ENCODE measurements at regions not wholly inside any gene's neighbourhood (a gene's known extent, or its start where the extent isn't known, plus 50 kb on each side); places are given as distances from the start of the nearest gene placed in this dataset.
A peak's percentile ranks its signal among the peaks of the same experiment; 100 is the strongest.

DNA sequence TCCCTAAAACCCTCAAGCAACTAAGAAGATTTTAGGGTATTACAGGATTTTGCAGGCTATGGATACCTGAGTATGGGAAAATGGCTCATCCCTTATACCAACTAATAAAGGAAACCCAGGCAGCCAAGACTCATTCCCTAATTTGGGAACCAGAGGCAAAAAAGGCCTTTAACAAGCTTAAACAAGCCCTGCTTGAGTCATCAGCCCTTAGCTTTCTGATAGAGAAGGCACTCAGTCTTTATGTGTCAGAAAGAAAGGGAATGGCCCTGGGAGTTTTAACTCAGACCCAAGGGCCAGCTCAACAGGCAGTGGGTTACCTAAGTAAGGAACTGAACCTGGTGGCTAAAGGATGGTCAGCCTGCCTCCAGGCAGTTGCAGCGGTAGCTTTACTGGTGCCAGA is 96.9 kb upstream of the RMP24 start:
- Histone ChIP-seq H3K4me1 (ENCODE audit: low read depth) (peaks cover 4% of the 10 kb centered on the region), H3K36me3 (no peaks in the 10 kb centered on the region), H3K4me3 (no peak overlapping the region), H3K9me3 (ENCODE audit: low read depth) (no peaks in the 10 kb centered on the region), H3K27me3 (no peaks in the 10 kb centered on the region), H3K27ac (no peak overlapping the region)
- no peak for DNase-seq (ENCODE audit: low read depth in 1 of 2, low spot score in 1 of 2)
- TF ChIP-seq CTCF (IDR thresholded peaks at IDR 0.05; ENCODE audit: low read depth, low read length) = no peak

GRCh38 chr18:35876243-35876642 is 96.2 kb upstream of the RMP24 start:
- no peaks in the 10 kb centered on the region for H3K36me3 ChIP-seq
- H3K9me3 ChIP-seq (ENCODE audit: low read depth) = no peaks in the 10 kb centered on the region
- no peak overlapping the region for H3K4me3 ChIP-seq
- H3K27ac ChIP-seq = no peak overlapping the region
- peaks cover 4% of the 10 kb centered on the region for H3K4me1 ChIP-seq (ENCODE audit: low read depth)
- no peak for TF ChIP-seq CTCF (IDR thresholded peaks at IDR 0.05; ENCODE audit: low read depth, low read length)
- no peaks in the 10 kb centered on the region for H3K27me3 ChIP-seq
- DNase-seq (ENCODE audit: low read depth in 1 of 2, low spot score in 1 of 2) = no peak

DNA sequence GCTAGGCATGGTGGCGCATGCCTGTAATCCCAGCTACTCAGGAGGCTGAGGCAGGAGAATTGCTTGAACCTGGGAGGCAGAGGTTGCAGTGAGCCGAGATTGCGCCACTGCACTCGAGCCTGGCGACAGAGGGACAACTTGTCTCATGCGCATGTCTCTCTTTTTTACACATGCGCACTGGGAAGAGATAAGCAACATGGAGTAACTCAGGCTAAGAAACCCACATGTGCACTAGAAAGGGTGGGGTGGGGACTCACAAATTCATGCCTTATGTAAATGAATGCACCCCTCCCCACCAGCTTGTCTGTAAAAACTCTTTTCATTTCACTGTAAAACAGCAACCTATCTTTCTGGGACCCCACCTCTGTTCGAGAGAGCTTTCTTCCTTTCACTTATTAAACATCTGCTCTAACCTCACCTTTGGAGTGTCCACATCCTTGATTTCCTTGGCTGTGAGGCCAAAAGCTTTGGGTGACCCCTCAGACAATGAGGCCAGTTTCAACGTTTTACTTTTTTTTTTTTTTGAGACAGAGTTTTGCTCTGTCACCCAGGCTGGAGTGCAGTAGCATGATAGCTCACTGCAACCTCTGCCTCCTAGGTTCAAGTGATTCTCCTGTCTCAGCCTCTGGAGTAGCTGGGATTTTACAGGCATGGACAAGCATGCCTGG is 91.6 kb upstream of the RMP24 start:
- H3K36me3 ChIP-seq = no peaks in the 10 kb centered on the region
- no peak for TF ChIP-seq CTCF (IDR thresholded peaks at IDR 0.05; ENCODE audit: low read depth, low read length)
- no peaks in the 10 kb centered on the region for H3K27me3 ChIP-seq
- no peak overlapping the region for H3K4me3 ChIP-seq
- H3K27ac ChIP-seq = no peak overlapping the region
- H3K9me3 ChIP-seq (ENCODE audit: low read depth) = no peaks in the 10 kb centered on the region
- no peaks in the 10 kb centered on the region for H3K4me1 ChIP-seq (ENCODE audit: low read depth)
- DNase-seq (ENCODE audit: low read depth in 1 of 2, low spot score in 1 of 2) = no peak

GRCh38 chr18:35888329-35888728 is 84.2 kb upstream of the RMP24 start:
- no peaks in the 10 kb centered on the region for H3K9me3 ChIP-seq (ENCODE audit: low read depth)
- H3K4me3 ChIP-seq = no peak overlapping the region
- no peak for TF ChIP-seq CTCF (IDR thresholded peaks at IDR 0.05; ENCODE audit: low read depth, low read length)
- H3K36me3 ChIP-seq = no peaks in the 10 kb centered on the region
- no peak for DNase-seq (ENCODE audit: low read depth in 1 of 2, low spot score in 1 of 2)
- peaks cover 27% of the 10 kb centered on the region for H3K4me1 ChIP-seq (ENCODE audit: low read depth)
- peak overlapping the region; percentile 94 for H3K27ac ChIP-seq
- no peaks in the 10 kb centered on the region for H3K27me3 ChIP-seq

GRCh38 chr18:35889677-35890076 is 82.8 kb upstream of the RMP24 start:
- peaks cover 27% of the 10 kb centered on the region for H3K4me1 ChIP-seq (ENCODE audit: low read depth)
- H3K4me3 ChIP-seq = no peak overlapping the region
- peak in 1 of 2 donors; percentile 42 for DNase-seq (ENCODE audit: low read depth in 1 of 2, low spot score in 1 of 2)
- no peaks in the 10 kb centered on the region for H3K27me3 ChIP-seq
- no peaks in the 10 kb centered on the region for H3K9me3 ChIP-seq (ENCODE audit: low read depth)
- TF ChIP-seq CTCF (IDR thresholded peaks at IDR 0.05; ENCODE audit: low read depth, low read length) = no peak
- H3K36me3 ChIP-seq = no peaks in the 10 kb centered on the region
- peak overlapping the region; percentile 94 for H3K27ac ChIP-seq

Measured in cardiac muscle cell (in vitro differentiated cells and primary cell).